GM19463 (cell line): ENCODE measurements at regions not wholly inside any gene's neighbourhood (a gene's known extent, or its start where the extent isn't known, plus 50 kb on each side); places are given as distances from the start of the nearest gene placed in this dataset.
A peak's percentile ranks its signal among the peaks of the same experiment; 100 is the strongest.

Experiments
- ATAC-seq: cut with Tn5 transposase; IDR thresholded peaks from one replicate; pipeline ENCODE4 v1.9.1; 2021; ENCODE audit warnings: mild to moderate bottlenecking, moderate library complexity; ENCODE audit not compliant: unreplicated experiment

DNA sequence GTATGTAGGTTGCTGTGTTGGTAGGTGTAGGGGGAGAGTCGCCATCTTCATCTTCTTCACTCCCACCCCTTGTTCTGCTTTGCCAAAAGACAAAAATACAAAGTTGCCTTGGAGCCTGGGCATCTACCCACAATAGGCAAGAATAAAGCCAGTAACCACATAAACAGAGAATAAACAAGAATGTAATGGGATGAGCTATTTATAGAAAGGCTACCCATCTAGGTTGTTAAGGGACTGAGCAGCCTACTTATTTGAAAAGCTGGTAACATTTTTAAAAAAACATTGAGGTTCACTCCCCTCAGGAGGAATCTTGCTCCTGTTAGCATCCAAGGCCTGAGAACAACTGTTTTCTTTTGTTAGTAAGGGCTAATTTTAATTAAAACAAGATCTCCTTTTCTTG lies 301.4 kb upstream of the STXBP5 start:
- ATAC-seq: no peak

DNA sequence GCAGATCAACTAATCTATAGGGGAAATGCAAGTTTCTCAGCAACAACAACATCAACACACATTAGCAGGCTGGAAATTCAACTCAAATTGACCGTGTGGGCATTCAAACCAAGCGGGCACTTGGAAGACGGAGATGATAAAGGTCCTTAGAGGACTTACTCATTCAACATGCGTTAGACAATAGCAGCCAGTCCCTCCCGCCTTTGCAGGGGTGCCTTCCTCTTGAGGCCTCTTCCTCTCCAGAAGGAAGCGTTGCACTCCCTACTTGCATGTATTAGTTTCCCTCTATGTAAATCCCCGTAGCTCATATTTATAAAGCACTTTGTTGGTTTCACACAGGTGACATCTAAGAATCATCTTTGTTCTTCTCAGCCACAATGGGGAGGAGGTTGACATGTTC lies 300.8 kb upstream of the STXBP5 start:
- ATAC-seq: no peak

DNA sequence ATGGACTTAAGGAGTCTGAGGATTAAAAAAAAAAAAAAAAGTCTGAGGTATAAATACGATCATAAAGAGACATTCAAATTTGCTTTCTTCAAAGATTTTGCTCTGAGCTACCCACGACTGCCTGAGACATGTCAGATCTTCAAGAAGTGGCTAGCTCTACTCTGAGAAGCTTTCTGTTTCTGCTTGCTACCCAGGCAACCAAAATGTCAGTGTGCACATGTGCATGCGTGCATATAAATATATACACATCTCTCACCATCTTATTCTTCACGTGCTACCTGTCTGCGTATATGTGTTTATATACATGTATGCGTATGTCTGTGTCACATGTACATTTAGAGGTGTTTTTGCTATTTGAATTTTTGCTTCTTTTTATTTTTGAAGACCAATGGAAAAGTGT lies 299.6 kb upstream of the STXBP5 start:
- ATAC-seq: no peak

DNA sequence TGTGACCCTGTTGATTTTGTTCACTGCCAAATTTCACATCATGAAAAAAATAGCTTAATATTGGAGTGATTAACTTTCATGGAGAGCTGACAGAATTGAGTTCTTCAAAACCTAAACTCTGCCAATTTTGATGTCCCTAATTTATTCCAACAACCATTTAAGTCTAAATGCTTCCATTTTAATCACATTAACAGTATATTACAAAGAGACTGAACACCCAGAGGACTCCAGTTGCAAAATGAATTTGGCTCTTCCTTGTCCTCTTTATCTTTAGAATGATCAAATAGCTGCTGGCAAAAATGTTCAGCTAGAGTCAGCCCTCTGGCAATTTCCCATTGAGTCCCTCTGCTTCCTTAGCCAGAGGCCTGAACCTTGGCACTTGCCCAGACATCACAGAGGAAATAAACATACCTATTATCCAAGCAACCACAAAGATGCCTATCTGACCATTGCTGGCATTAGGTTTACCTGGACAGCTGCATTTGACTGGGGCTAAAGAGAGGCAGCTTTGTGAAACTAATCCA lies 299.0 kb upstream of the STXBP5 start:
- no peak for ATAC-seq

DNA sequence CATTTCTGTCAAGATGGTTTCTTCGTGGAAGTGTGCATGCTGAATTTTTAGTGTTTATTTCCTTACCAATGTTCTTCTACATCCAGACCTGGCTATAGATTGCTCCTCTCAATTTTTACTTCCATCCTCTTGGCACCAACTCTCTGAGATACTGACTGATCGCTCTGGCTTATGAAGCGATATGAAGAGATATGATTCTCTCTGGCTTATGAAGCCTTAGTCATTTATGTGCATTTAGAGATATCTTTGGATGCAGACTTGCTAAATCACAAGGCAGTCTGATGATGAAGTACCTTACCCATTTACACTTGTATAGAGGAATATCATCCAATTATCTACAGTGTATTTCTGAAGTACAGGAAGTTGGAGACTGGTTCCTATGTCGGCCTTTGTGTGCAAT lies 295.4 kb upstream of the STXBP5 start:
- ATAC-seq: no peak

DNA sequence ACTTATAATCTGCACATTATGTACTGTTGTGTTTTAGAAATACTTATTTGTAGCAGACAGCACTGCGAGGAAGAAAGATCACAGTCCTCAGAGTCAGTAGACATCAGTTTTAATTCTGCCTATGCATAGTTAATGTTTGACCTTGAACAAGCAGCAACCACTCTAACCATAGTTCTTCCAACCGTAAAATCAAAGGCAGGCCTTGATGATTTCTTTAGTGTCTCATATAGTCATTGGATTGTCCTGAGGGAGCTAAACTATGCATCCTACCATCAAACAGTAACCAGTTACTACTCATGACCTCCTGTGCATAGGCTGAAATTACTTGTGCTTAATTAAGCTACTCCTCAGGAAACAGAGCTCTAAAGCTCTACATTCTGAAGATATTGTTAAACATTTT lies 294.8 kb upstream of the STXBP5 start:
- ATAC-seq: no peak

DNA sequence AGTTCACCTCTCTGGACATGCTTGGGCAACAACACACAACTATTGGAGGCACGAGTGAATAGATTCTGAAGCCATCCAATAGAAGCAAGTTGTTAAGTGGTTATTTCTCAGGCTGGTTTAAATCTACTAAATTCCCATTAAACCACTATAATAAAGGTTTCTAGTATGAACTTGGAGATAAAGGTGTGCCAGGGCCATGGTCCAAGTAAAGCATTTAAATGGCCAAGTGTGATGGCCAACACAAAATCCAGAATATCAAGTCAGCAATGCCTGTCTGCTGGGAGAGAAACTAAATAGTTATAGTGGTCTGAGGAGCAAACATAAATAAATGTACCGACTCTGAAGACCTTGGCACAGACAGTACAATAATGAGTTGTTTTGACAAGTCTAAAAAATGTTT lies 294.3 kb upstream of the STXBP5 start:
- ATAC-seq: no peak

DNA sequence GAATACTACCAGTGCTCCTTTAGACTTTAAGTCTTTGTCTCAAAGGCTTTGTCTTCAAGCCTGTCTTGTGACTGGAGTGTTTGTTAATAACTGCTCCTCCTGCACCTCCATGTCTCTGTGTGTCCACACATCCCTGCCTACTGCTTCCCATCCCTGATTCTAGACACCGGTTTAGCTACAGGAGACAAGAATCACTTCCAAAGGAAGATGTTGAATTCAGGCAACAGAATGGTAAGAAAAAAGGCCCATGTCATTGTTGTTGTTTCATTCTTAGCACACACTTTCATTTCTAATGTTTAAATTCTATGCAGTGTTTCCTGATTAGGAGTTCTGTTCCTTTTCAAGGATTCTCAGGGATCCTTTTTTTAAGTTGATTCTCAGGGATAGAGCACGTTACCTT lies 293.6 kb upstream of the STXBP5 start:
- no peak for ATAC-seq

DNA sequence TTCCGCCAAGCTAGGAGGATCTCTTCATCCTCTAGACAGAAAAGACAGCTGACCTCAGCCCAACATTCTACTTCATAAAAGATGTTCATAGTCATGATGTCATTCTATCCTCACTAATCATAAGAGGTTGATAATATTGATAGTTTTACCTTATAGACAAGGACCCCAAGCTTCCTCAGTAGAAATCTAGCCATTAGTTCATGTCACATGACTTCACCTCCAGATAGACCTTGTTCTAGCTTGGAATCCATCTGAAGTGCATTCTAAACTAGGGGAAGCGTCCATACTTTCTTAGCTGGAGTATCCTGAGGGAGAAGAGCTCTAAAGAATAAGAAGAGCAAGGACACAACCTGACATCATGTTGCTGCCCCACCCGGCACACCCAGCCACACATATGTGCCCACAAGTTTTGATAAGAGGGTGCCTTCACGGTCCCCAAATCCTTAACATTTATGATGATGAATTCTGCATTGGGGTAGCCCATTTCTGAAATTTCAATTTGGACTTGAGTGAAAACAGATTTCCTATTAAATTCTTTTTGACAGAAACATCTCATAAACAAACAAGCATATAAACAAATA lies 292.5 kb upstream of the STXBP5 start:
- ATAC-seq: no peak

DNA sequence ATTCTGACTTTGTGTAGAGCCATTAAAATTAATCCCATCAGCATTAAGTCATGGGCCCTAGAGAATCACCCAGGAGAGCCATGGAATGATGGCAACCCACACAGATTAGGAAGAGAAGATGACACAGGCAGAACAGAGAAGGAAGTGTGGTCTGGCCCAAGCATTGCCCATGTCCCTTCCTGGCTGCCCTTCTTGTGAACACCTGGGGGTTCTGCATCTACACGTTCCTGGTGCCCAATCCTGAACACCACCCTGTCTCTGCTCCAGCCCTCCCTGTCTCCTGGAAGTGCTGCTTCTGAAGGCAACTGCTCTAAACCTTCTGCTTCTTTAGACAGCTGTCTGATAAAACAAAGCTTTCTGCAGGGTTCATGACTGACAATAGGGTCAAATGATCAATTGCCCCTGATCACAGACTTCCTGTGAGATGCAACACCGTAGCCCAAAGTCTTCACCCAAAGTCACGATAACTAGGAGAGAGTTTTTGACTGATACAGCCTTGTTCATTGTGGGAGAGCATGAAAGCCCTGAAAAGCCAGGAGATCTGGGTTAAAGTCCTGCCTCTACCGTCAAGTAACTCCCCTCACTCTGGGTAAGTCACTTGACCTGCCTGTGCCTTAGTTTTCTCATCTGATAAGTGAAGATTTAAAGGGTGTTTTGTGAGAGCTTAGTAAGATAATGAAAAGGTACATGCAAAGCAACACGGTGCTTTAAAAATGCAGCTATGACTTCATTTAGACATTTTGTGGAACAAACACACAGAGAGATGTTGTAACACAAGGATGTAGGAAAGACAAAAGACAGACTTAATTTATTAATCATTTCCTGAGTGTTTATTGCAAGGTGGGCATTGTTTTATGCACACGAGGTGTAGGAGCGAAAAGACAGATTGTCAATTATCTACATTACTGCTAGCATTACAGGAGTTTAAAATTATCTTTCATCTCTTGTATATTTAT lies 291.2 kb upstream of the STXBP5 start:
- ATAC-seq: no peak

DNA sequence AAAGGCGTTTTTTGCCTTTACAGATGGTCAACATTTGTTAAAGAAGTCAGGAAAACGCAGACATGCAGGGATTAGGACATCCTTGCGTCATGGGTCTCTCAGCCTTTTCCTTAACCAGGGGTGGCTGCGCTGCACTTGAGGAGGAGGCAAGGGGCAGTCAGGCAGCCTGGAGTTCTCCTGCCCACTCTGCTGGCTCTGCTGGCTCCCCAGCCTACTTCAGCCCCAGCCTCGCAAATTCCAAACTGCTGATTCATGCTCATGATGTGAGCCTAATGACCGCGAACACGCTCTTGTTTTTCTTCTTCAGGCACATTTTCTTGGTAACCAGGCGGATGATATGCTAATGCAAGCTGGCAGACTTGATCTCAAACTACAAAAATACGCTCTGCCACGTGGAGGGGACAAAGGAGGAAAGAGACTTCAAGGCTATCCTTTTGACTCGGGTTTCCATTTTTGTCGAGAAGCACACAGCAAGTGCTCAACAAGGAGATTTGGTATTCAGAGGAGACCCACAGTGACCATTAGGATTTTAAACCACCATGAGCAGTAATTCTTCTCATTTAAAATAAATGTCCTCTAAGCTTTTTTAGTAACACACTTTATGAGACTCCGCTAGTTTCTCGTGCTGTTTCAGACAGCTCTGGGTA lies 290.3 kb upstream of the STXBP5 start:
- peak; percentile 24 for ATAC-seq

DNA sequence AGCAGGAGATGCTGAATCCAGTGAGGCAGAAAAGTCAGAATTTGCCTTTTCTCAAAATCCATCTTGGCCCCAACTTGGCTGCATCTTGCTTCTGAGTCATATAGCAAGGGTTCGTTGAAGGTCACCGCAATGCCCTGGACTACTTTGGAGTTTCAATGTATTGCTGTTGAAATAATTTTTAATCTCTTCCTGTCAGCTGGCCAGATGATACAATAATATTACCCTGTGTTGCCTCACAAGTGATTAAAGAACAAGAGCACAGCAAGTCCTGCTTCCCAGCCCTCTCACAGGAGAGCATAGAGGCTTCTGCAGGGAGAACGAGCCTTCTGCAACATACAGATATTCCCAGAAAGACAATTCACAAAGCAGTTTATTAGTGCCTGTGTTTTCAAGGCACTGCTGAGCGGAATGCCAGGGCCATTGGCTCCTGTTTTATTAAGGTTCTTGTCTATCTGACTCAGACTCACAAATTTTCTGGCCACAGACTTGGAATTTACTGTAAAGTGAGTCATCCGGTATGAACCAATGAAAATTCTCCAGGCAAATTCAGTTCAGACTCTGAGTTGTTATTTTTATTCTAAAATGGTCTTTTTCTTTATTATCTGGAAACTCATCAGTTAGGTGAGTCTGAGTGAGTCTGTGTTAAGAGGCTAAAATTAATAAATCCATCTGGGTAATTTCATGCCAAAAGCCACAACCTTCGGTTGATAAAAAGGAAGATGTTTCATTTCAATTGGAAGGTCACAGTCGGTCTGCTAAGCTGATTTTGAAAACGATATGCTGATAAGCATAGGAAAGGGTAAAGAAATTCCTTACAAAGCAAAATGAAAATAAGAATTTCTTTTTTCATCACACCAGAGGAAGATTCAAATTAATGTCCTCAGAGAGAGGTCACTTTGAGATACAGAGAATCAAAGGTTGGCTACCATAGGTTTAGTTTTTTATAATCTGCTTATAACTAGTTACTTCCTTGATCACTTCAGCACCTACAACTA lies 289.4 kb upstream of the STXBP5 start:
- ATAC-seq: peak; percentile 40

DNA sequence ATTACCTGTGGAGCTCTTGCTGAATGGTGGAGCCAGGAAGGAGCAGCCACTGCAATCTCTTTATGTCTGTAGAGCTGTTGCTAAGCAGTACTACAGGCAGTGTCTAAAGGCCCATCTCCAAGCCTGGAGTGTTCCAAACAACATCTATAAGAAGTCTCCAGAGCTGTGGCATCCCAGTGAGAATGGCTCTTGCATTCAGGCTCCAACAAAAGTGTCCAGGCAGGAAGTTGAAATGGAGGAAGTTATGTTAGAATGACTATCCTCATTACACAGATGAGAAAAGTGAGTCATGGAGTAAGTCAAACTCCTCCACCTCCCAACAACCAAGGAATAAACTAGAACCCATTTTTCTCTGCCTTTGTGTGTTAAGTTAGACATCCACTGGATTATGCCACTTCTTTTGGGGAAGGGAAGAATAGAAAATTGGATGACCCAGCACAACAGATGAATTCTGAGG lies 288.5 kb upstream of the STXBP5 start:
- no peak for ATAC-seq

DNA sequence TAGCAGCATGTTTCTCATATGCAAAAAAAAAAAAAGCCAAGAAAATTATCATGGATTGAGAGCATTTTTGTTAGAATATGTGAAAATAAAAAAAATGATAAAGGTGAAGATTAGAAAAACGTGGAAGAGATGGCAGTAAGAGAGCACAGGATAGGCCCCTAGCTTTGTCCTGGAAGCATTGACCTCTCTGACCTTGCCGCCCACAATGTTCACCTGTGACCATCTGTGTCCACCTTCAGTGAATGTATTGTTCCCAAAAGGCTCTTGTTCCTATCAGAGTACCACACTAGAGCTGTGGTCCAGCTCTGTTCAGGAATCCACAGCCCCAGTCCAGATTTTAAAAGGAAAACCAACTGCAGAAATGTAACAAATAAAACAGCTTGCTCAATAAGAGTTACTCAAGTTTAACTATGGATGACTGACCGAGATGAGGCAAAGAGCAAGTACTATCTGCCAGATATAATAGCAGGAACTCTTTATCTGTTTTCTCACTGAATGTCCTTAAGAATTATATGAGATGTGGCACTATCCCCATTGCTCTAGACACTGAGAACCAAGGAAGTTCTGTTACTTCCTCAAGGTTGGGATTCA lies 287.7 kb upstream of the STXBP5 start:
- ATAC-seq: no peak

DNA sequence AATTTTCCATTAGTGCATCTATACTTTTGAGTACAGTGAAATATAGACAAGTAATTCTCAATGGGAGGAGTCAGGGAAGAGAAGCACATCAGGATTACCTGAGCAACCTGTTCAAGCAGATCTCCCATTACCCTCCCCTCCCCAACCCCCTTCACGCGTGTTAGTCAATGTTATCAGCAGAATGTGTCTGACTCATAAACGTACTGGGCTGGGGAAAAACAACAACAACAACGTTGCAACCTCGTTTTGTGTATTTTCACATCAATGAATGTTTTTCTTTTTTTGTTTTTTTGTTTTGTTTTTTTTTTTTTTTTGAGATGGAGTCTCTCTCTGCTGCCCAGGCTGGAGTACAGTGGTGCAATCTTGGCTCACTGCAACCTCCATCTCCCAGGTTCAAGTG lies 287.0 kb upstream of the STXBP5 start:
- ATAC-seq: no peak

DNA sequence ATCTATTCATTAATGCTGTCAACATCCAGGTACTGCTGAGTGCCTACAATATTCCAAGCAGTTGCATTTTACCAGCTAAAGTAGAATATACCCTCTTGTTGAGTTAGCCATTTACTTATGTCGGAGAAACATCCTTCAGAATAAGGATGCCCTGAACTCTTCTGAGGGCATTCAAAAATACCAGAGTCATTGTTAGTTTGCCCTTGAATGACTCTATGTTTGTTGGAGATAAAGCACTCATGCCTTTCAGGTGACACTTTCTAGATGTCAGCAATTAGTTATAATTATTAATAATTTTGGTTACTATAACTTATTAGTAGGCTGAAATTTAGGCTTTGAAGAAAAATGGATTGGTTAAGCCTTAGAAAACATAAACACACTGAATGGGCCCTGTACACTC lies 286.2 kb upstream of the STXBP5 start:
- no peak for ATAC-seq

DNA sequence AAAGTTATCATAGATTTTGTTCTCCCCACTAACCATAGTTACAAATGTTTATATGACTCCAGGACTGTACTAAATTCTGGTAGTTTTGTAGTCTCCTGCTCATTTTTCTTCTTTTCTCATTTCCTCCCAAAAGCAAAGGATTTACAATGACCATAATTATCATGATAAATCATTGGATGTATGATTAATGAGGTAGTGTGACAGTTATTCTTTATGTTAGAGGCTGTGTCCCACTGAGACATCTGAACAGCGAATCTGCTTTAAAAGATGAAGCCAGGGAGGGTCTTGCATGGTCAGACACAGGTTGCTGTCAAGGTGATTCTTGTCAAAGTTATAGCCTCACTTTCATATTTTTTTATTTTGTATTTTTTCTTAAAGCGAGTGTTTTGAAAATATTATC lies 285.2 kb upstream of the STXBP5 start:
- no peak for ATAC-seq

DNA sequence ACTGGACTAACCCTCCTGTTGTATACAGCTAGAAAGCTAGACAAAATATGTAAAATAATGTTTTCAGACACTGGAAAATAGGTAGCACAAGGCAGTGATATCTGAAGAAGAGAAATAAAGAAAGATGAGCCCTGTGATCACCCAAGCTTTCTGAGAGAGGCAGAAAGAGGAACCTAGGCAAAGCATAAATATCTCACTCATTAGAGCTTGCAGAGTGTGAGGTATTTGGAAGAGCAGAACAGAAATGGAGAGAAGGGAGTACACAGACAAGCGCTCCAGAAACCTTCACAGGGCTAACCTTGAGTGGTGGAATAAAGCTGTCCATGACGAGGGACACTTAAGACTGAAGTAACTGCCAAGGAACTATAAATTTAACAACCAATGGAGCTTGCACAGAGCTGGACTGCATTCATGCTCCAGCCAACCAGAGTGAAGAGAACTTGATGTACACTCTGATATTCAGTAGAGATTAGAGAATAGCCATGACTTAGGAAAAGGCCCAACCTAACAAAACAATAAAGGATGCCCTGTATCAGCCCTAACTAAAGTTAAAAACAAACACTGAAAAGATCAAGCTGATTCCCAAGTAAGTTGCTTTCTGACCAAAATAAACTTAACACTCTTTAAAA lies 280.9 kb upstream of the STXBP5 start:
- no peak for ATAC-seq

DNA sequence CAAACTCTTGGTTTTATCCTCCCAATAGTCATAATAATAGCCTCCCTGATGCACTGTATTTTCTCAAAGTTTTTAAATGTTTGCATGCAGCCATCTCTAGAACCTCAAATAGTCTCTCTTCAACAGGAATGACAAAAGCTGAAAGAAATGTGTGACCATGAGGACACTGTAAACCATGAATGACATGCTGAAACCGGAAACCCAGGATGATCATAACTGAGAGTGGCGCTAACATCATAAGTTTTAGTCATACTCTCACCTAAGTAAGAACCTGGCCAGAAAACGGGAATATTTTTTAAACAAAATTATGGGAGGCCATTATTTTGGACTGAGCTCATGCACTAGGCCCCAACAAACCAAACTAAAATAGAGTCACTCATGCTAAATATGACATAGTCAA lies 278.4 kb upstream of the STXBP5 start:
- ATAC-seq: no peak

DNA sequence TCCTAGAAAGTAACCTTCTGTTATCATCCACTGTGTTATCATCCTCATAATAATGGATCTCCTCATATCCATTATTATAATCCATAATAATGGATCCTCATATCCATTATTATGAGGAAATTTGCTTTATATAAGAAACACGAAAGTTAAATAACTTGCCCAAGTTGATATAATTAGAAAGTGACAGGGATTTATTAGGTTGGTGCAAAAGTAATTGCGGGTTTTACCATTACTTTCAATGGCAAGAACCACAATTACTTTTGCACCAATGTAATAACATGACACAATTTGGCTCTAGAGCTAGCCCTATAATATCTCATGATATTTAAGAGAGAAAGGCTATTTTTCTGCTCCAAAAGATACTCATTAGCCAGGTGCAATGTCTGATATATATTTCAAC lies 275.7 kb upstream of the STXBP5 start:
- no peak for ATAC-seq
